NCI-H2196 (cell line): ENCODE measurements at regions not wholly inside any gene's neighbourhood (a gene's known extent, or its start where the extent isn't known, plus 50 kb on each side); places are given as distances from the start of the nearest gene placed in this dataset.
"Not testable (repeated sequence)": the region's sequence is repeated elsewhere in the genome, so short reads cannot be mapped to it uniquely, and the experiment has no call there.

ENCODE experiments used
- DNase-seq: peaks from one replicate; lab custom pipeline; 2025; ENCODE audit not compliant: unreplicated experiment; lab: John Stamatoyannopoulos, UW

GRCh38 chr14:27211741-27212140 is 613.9 kb upstream of the NOVA1 start:
- DNase-seq, result no peak

DNA sequence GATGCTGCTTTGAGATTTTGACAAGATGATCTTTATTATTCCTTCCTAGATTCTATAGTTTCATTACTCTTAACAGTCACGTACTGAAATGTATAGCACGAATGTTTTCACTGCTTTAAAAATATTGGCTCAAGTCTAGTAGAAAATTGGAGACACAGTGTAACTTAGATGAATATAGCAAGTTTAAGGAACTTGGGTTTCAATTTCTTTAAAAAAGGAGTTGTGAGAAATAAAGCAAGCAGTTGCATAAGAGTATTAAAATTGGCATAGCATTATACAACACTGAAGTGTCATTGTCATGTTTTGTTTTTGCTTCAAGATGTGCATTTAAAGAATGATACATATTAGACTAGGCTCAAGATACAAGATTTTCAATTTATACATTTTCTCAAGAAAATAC is 624.8 kb upstream of the NOVA1 start:
- DNase-seq, result no peak

- no peak for DNase-seq
Observed at GRCh38 chr14:27223906-27224305, 626.1 kb upstream of the NOVA1 start.

DNA sequence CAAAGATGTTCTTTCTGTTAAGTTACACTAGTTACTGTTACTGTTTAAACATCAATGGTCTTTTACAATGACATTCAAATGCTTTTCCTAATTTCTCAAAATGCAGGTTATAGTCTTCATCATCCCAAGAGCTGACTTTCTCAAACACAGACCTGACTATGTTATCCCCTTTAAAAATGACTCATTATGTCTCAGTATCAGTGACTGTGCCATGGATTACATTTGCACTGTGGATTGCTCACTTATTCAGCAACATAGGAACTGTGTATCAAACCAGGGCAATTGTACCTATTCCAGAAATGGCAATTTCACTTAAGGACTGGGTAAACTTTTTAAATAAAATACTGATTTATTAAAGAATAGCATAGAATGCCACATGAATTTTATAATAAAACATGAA is 630.2 kb upstream of the NOVA1 start:
- DNase-seq, result no peak

DNA sequence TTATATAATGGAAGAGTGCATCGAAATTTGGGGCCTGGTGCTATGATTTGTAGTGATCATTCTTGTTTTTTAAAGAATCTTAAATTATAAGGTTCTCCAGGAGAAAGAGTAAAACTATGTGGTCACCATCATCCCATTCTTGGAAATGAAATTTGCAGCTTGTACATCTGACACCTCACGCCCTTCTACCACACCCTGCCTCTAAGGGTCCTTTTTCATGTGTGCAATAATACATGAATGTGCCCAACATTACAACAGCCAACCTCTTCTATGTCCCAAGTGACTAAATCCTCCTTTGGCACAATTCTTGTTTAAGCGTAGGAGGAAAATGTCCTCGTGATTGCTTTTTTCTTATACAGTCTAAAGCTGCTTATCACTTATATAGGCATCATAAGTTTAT is 636.5 kb upstream of the NOVA1 start:
- no peak for DNase-seq

DNA sequence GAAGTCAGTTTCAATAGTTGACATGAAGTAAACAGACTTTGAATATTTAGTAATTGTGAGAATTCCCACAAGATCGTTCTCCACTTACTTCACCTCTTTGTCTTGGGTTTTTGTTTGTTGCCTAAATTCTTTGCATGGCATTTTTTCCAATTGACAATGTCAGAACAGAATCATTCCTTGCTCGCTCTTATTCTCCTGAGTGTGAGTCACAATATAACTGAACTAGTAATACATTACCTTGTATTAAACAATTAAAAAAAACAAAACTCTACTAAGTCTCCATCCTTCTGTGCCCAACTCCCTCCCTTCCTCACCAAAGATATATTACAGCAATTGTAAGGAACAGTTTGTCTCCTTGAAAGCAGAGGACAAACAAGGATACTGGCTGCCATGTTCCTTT is 638.8 kb upstream of the NOVA1 start:
- DNase-seq, result no peak

GRCh38 chr14:27242874-27243273 is 645.0 kb upstream of the NOVA1 start:
- no peak for DNase-seq

DNA sequence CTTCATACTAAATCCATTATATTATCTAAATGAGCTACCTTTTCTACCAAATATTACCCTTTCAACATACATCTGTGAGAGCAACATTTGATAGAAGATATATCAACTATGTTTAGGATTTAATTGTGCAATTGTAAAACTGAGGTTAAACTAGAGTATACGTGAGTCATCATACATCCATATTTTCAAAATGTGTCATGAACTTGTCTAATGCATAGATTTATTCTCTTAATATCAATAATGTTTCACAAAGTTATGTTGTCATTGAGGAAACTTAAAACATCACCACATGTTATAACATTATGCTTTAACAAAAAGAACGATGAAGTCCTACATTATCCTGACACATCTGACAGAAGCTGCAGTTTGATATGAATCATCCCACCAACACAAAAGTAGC is 645.5 kb upstream of the NOVA1 start:
- no peak for DNase-seq

- no peak for DNase-seq
Observed at GRCh38 chr14:27245947-27246346, 648.1 kb upstream of the NOVA1 start.

DNA sequence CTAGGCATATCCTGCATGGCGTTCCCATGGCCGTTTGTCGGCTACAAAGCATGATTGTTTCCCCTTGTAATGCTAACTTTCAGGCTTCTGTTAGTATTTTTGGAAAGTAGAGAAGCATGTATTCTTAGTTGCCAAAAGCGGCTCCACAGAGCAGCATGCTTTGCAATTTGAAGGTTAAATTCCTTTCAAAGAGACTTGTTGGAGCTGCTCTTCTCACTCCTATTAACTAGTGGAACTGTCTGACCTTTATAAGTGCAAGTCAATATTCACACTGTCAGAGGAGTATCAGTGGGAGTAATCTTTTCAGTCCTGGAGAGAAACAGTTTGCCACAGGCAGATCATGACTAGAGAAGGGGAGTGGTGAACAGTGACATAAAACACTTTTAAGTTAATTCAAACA is 656.1 kb upstream of the NOVA1 start:
- no peak for DNase-seq

GRCh38 chr14:27256805-27257204 is 659.0 kb upstream of the NOVA1 start:
- DNase-seq, result no peak

DNA sequence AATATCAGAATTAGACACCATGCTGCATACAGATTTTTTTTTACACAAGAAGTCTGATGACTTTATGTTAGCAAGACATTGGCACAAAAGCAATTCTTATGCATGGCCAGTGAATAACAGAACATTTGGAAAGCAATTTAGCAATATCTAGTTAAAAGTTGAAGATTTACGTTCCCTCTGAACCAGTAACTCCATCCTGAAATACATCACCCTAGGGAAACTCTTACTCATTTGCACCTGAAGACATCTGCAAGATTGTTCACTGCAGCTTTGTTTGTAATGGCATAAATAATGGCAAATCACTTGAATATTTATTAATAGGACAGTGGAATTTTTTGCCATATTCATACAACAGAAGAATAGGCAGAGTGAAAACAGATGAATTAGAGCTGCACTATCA is 670.0 kb upstream of the NOVA1 start:
- no peak for DNase-seq

- no peak for DNase-seq
Observed at GRCh38 chr14:27270716-27271115, 672.9 kb upstream of the NOVA1 start.

GRCh38 chr14:27278341-27278740 is 680.5 kb upstream of the NOVA1 start:
- DNase-seq, result no peak

GRCh38 chr14:27305441-27305945 is 707.7 kb upstream of the NOVA1 start:
- no peak for DNase-seq

DNA sequence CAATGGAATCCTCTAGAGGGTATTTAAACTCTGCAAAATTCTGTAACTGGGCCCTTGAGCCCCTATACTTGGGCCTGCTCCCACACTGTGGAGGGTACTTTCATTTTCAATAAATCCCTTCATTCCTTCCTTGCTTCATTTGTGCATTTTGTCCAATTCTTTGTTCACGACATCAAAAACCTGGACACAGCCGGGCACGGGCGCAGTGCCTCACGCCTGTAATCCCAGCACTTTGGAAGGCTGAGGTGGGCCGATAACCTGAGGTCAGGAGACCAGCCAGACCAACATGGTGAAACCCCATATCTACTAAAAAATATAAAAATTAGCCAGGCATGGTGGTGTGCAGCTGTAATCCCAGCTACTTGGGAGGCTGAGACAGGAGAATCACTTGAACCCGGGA is 714.9 kb upstream of the NOVA1 start:
- DNase-seq, result not testable (repeated sequence)

GRCh38 chr14:27314231-27314630 is 716.4 kb upstream of the NOVA1 start:
- no peak for DNase-seq

DNA sequence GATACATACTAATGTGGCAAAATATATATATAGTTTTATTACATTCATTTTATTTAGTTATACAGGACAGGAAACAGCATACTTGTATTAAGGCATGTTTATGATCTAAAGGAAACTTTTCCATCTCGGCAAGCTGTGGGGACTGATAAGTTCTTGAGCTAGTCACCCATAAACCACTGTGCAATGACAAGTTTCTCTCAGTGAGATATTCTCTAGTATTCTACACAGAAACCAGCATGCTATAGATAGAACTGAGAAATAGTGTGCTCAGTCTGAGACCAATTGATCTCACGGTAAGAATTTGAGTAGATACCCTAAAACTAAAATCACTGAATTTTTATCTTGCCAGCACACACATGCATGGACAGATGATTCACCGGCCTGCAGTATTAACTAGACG is 717.6 kb upstream of the NOVA1 start:
- DNase-seq, result no peak

- no peak for DNase-seq
Observed at GRCh38 chr14:27315947-27316346, 718.1 kb upstream of the NOVA1 start.

- no peak for DNase-seq
Observed at GRCh38 chr14:27318774-27319420, 721.1 kb upstream of the NOVA1 start.

- no peak for DNase-seq
Observed at GRCh38 chr14:27320261-27320660, 722.4 kb upstream of the NOVA1 start.

- no peak for DNase-seq
Observed at GRCh38 chr14:27327095-27327494, 729.3 kb upstream of the NOVA1 start.

DNA sequence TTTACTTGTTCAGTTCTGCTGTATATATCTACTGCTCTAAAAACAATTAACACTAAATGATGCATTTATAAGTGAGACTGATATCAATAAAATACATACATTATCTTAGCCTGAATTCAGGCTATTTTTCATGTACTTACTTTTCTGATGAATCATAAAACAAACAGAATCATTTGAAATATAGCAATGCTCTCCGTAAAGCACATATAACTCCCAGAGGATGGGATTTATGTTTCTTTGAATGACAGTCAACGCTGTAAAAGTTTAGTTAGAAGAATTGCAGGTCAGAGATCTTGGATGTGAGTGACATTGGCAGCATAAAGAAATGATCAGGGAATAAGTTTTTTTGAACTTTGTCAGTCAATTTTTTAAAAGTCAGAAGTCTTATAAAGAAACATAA is 740.2 kb upstream of the NOVA1 start:
- DNase-seq, result no peak
